GM23248 (cell line): ENCODE measurements at regions not wholly inside any gene's neighbourhood (a gene's known extent, or its start where the extent isn't known, plus 50 kb on each side); places are given as distances from the start of the nearest gene placed in this dataset.

Source experiments
- EZH2 ChIP-seq: fragments of 200-600 bp; sonication (generic); IDR thresholded peaks from 2 replicates; pipeline ENCODE4 v1.6.1; 2018; ENCODE audit warnings: antibody characterized with exemption, mild to moderate bottlenecking; ENCODE audit not compliant: insufficient read depth, poor library complexity, severe bottlenecking
- EZH2phosphoT487 ChIP-seq: fragments of 200-600 bp; sonication (generic); IDR thresholded peaks from 2 replicates; pipeline ENCODE4 v1.6.1; 2018; ENCODE audit warnings: antibody characterized with exemption, moderate library complexity, mild to moderate bottlenecking, low read depth; ENCODE audit not compliant: insufficient read depth

DNA sequence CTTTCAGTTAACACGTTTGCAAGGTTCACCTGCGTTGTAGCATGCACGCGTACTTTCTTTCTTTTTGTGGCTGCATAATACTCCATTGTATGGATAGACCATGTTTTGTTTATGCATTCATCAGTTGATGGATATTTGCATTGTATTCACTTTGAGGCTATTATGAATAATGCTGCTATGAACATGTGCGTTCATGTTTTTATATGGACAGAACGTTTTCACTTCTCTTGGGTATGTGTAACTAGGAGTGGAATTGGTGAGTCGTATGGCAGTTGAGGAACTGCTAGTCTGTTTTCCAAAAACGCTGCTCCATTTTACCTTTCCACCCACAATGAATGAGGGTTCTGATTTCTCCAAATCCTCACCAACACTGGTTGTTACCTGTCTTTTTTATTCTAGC, 244.3 kb downstream of the GLI2 start:
- TF ChIP-seq EZH2 (no peak), EZH2phosphoT487 (no peak)
